ENCODE measurements at regions not wholly inside any gene's neighbourhood (a gene's known extent, or its start where the extent isn't known, plus 50 kb on each side); places are given as distances from the start of the nearest gene placed in this dataset.

GRCh38 chr16:6349725-6350124 is 982.9 kb upstream of the RBFOX1 start:
- no peak for TF ChIP-seq CTCF (IDR thresholded peaks at IDR 0.05)
- TF ChIP-seq POLR2A (IDR thresholded peaks at IDR 0.05): no peak

All from uterus (tissue), 2 donors.